ENCODE measurements at regions not wholly inside any gene's neighbourhood (a gene's known extent, or its start where the extent isn't known, plus 50 kb on each side); places are given as distances from the start of the nearest gene placed in this dataset.

- no peak for DNase-seq (ENCODE audit: low spot score)
These were observed 342.4 kb downstream of the AKAIN1 start for GRCh38 chr18:4854671-4855070.

GRCh38 chr18:4851301-4851976, 345.6 kb downstream of the AKAIN1 start:
- DNase-seq (ENCODE audit: low spot score): no peak

DNA sequence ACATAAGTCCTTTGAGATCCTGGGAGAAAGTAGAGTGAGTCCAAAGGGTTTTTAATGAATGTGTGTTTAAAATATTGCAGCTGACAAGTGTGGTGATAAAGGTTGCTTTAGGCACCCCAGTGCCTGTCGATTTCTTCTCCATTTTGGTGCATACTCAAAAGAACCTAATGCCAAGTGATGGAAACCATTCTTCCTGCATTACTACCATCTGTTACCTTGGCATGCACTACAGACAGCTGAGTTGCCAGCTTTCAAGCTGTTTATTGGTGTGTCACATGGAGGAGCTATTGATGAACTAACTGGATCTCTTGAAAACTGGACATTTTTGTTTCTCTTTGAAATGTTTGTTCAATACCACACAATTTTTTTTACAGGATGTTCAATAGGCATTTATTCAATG, 350.0 kb downstream of the AKAIN1 start:
- no peak for DNase-seq (ENCODE audit: low spot score)

DNA sequence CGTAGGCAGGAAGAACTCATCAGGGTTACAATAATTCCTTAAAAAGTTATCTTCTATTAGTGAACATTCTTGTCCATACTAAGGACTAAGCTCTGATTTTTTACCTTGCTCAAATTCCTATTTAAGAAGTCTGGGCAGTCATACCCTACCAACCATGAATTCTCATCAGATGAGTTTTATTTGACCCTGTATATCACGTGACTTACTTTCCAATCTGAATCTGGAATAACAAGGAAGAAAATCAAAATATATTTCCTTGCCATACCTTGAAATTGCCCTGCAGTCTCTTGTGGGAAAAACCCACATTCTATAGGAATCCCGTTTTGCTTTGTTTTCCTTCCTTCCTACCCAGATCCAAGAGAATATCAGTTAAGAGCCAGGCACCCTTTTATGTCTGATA, 352.7 kb downstream of the AKAIN1 start:
- no peak for DNase-seq (ENCODE audit: low spot score)

GRCh38 chr18:4843771-4844170, 353.3 kb downstream of the AKAIN1 start:
- DNase-seq (ENCODE audit: low spot score): no peak

GRCh38 chr18:4842751-4843150, 354.3 kb downstream of the AKAIN1 start:
- no peak for DNase-seq (ENCODE audit: low spot score)

- no peak for DNase-seq (ENCODE audit: low spot score)
These were observed 354.8 kb downstream of the AKAIN1 start for GRCh38 chr18:4842287-4842686.

GRCh38 chr18:4839639-4840038, 357.4 kb downstream of the AKAIN1 start:
- DNase-seq (ENCODE audit: low spot score): no peak

DNA sequence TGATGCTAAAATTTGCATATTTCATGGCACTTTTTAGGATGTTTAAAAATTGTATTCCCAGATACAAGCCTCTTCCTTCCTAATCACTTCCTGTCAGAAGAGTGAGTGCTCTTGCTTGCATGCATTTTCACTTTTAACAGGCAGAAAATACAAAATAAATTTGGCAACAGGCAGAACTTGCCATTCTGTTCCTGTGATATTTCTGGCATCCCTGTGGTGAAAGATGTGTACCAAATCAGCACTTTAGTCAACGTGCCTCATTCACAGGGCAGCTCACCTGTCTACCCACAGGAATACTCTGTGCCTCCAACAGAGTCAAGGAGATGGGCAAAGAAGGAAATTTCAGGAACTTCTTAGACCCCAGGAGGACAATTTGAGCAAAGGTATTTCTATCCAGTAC, 360.9 kb downstream of the AKAIN1 start:
- DNase-seq (ENCODE audit: low spot score): no peak

GRCh38 chr18:4831791-4832375, 365.2 kb downstream of the AKAIN1 start:
- no peak for DNase-seq (ENCODE audit: low spot score)

DNA sequence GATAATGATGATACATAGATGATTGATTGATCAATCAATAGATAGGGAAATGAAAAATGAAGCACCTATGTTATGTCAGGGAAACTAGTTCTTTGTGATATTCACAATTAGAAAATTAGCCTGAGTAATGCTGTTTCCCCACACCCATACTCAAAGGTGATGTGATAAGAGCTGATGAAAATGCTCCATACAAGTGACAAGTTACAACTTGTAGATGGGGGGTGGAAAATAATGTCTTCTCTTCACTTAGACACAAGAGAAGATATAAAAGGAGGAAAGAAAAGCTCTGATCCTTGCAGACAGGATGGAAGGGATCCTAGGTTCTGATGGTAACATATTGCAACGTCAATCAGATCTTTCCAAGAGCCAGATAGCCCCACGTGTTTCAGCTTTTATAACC, 365.9 kb downstream of the AKAIN1 start:
- DNase-seq (ENCODE audit: low spot score): no peak

GRCh38 chr18:4823091-4823490, 368.0 kb upstream of the DLGAP1 start:
- DNase-seq (ENCODE audit: low spot score): no peak

GRCh38 chr18:4821801-4822200, 366.7 kb upstream of the DLGAP1 start:
- DNase-seq (ENCODE audit: low spot score): no peak

GRCh38 chr18:4817665-4818064, 362.6 kb upstream of the DLGAP1 start:
- no peak for DNase-seq (ENCODE audit: low spot score)

- DNase-seq (ENCODE audit: low spot score): no peak
These were observed 358.6 kb upstream of the DLGAP1 start for GRCh38 chr18:4813708-4814107.

DNA sequence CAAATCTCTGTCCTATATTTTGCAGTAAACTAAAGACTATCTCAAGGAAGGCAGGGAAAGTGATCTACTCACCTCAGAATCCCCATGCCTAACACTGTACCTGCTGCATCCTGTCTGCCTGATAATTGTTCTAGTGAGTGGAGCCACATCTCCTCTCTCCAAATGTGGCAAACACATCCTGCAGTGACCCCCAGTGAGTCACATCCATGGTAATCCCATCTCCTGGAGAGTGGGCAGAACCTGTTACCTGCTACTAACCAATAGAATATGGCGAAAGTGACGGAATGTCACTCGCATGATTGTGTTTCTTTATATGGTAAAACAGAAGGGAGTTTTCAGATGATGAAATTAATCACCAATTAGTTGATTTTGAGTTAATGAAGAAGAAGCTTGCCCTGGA, 353.8 kb upstream of the DLGAP1 start:
- no peak for DNase-seq (ENCODE audit: low spot score)

DNA sequence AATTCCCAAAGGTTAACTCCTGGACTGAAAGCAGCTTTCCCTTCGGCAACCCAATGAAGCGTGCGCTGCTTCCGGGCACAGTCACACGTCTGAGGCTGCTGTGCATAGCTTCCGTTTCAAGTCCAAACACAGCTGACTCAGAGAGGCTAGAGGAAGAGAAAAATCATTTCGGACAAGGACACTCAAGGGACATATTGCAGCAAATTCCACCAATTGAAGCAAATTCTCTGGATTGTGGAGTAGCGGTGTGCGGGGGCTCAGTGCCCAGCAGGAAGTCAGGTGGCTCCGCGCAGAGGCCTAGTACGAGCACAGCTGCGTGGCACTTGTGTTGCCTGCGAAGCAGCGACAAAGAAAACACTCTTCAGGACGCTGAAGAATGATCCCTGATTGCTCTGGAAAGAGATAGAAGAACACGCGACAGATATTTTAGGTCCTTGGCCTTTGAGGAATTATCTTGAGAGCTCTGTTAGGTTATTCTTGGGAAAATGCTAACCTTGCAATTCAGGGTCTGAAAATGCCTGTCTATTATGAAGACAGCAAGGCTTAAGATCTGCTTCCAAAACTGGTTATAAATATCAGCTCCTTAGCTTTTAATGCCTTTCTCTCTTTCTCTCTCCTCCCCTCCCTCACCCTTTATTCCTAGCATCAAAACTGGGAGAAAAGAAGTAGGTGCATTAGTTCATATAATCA, 352.6 kb upstream of the DLGAP1 start:
- no peak for DNase-seq (ENCODE audit: low spot score)

GRCh38 chr18:4806331-4806730, 351.2 kb upstream of the DLGAP1 start:
- no peak for DNase-seq (ENCODE audit: low spot score)

DNA sequence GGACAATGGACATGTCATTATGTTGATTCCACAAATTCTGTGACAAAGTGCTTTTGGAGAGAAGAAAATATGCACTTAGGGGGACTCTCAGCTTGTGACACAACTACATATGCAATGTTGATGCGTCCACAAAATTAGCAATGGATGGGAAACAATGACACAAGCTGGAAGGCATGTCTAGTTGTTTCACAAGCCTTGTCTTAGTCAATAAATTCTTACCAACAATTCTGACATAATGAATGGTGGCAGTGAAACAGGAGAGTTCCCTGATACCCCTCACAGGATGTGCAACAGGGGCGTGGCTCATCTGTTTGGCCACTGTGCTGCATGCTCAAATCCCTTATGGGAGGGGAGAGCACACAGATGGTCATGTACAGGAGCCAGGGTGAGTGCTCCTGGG, 347.2 kb upstream of the DLGAP1 start:
- DNase-seq (ENCODE audit: low spot score): no peak

DNA sequence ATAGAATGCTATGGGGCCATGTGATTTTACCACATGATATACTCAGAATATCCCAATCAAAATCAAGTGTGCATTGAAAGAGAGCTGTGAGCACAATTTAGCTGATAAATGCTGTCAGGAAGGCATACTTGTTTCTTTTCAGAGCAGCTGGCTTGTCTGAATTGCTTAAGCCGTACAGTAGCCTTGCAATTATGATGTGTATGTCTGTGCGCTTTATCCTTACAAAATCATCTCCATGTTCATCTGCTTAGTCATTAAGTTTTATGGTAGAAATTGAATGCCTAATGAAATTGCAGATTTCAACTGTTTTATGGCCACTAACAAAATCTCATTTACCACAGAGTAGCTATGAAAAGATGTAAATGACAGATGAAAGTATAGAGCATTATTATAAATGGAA, 346.0 kb upstream of the DLGAP1 start:
- DNase-seq (ENCODE audit: low spot score): no peak

- no peak for DNase-seq (ENCODE audit: low spot score)
These were observed 342.0 kb upstream of the DLGAP1 start for GRCh38 chr18:4797002-4797685.

DNA sequence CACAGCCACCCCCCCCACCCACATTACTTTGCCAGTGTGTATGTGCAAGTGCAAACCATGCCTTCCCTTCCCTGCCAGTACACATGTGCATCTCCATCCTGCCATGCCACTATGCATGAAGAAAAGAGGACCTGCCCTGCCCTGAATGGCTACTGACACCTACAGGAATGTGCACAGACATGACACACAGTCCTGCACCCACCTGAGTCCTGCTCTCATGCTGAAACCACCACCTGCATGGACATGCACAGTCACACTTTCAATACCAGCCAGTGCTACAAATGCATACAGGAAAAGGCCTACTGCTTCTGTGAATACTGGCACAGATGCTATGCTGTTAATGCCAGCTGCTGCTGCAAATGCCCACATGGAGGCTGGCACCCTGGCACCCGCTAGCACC, 334.4 kb upstream of the DLGAP1 start:
- no peak for DNase-seq (ENCODE audit: low spot score)

DNA sequence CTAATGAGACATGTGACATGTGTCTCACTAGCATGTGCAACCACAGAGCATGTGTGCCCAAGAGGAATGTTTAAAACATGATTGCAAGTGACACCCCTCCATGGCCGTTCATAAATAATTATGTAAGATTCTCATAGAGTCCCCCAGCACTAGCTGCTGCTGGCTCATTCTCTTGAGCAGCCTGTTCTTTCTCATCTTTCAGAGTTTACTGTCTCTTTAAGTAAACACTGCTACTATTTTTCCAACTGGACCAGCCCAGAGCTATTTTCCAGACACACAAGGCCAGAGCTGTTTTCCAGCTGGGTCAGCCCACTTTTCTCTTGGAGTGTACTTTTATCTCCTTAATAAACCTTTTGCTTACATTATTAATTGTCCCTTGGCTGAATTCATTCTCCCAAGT, 326.8 kb upstream of the DLGAP1 start:
- DNase-seq (ENCODE audit: low spot score): no peak

Measured in A172 (cell line).